EL (cell line): ENCODE measurements at regions not wholly inside any gene's neighbourhood (a gene's known extent, or its start where the extent isn't known, plus 50 kb on each side); places are given as distances from the start of the nearest gene placed in this dataset.
"Not testable (repeated sequence)": the region's sequence is repeated elsewhere in the genome, so short reads cannot be mapped to it uniquely, and the experiment has no call there.

ENCODE experiments used
- DNase-seq: peaks from one replicate; pipeline ENCODE4 v3.0.0-alpha.2; 2016

DNA sequence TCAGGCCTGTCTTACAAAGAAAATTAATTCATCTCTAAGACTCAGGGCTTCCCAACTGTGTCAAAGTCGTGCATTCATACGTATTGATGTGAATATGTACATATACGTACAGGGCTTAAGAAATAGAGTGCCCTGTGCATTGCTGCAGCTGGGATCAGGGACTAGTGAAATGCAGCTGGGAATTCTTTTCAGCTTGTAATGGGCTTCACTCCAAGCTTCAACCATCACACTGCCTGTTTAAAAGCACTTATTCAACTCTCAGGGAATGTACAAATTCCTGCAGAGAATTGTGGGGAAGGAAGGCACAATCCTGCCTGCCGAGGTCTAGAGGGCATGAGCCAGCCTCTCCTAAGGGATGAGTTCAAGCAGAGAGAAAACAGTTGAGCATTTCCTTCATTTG, 59.6 kb upstream of the MAN2A1 start:
- DNase-seq: no peak

GRCh38 chr5:109628591-109628990, 61.1 kb upstream of the MAN2A1 start:
- DNase-seq: no peak

- DNase-seq: not testable (repeated sequence)
Observed at GRCh38 chr5:109621266-109621665, 68.5 kb upstream of the MAN2A1 start.

GRCh38 chr5:109620651-109621050, 69.1 kb upstream of the MAN2A1 start:
- no peak for DNase-seq

DNA sequence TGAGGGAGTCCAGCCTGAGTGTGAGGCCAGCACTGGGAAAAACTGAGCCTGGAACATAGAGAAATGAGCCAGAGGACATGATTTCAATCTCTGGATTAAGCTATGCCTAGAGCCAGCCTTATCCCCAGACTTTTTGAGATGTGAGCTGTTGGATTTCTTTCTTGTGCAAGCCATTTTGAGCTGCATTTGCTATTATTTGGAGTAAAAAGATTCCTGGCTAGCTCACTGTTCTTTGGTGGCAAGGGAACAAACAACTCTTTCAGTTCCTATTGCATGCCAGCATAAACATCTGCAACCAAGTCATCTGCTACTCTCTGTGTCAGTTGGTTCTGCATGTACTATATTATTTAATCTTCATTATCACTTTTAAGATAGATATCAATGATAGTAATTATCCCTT, 70.1 kb upstream of the MAN2A1 start:
- no peak for DNase-seq

DNA sequence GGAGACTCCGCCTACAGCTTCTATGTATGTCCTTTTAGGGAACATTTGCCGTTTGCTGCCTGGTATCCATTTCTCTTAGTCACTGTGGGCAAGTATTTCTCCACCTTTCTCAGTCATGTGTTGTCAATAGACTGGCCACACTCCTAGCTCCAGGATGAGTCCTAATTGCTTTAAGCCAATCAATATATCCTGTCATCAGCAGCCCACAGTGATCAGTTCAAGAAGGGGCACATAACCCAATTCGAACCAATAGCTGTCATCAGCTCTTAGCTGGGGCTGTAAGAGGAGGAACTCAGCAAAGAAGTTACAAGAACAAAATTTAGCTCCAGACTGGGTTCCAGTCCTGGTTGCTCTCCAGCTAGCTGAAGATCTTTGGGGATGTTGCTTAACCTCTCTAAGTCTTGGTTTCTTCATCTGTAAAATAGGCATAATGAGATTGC, 70.7 kb upstream of the MAN2A1 start:
- no peak for DNase-seq

DNA sequence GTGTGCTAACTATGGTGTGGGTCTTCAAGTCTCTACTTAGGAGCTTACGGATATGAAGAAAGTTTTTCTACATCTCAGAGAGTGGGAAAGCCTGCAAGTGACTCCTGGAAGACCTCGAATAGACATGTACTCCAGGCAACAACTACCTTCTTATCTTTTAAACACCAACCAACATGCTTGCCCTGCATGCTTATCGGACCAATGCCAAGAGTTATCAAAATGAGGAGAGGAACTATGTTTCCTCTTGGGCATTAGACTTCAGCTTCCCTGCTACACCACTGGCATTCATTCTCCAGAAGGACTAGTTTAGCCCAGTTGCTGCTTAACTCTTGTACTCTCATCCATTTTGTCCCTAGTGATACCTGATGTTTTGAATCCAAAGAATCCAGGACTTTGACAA, 74.7 kb upstream of the MAN2A1 start:
- DNase-seq: no peak

DNA sequence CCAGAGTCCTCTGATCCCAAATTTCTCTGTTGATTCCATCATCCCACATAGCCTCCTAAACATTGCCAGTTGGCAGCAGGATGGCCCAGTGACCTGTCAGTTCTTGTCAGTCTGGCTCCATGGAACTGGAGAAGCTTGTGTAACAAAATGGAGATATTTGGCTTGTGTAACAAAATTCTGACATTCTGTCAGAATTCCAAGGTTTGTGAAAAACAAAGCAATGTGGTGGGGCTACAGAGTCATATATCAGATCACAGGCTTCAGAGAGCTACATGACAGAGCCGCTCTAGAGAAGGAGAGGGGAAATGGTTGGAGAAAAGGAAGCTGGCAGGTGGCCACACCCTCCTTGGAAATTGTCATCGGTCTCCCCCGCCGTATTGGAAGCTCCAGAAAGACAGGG, 75.4 kb upstream of the MAN2A1 start:
- DNase-seq: no peak

GRCh38 chr5:109612278-109612905, 77.3 kb upstream of the MAN2A1 start:
- no peak for DNase-seq

GRCh38 chr5:109611505-109611904, 78.2 kb upstream of the MAN2A1 start:
- no peak for DNase-seq

DNA sequence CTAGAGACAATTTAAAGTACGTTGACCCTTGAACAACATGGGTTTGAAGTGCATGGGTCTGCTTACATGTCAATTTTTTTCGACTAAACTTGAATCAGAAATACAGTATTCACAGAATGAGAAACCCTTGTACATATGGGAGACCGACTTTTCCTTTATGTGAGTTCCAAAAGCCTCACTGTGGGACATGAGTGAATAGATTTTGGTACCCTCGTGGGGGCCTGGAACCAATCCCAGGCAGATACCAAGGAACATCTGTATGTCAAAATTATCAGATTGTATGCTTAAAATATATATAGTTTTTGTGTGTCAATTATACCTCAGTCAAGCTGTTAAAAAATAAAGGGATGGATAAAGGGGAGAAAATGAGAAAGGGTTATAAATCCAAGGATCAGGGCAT, 78.7 kb upstream of the MAN2A1 start:
- no peak for DNase-seq

- DNase-seq: no peak
Observed at GRCh38 chr5:109610581-109610980, 79.1 kb upstream of the MAN2A1 start.

DNA sequence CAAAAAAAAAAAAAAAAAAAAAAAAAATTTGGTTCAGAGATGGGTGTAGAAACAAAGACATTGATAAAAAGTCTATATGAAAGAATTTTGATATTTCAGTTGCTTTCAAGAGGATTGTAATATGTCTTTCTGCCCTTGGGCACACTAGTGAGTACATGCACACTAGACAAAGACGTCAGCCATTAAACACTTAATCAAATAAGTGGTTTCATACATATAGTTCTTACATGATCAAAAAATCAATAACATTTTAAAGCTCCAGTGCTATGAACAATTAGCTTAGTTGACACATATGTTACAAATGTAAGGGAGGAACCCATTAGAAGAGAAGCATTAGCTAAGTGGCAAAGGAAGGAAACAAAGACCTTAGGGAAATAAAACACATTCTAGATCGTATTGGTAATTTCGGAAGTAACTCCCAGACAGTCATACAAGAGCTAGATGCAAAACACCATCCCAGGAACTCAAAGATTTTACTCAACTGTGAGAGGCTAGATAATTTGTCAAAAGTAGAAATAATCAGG, 84.5 kb upstream of the MAN2A1 start:
- DNase-seq: no peak

DNA sequence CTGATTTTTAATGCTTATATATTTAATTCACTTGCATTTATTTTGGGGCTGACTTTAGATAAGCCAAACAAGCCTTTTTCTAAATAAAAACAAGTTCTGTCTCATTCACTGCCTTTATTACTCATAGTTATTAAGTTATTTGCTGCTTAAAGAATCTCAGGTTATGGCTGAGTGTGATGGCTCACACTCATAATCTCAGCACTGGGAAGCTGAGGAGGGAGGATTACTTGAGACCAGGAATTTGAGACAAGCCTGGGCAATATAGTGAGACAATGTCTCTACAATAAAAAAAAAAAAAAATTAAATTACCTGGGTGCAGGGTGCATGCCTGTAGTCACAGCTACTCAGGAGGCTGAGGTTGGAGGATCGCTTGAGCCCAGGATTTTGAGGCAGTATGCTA, 85.0 kb upstream of the MAN2A1 start:
- no peak for DNase-seq

DNA sequence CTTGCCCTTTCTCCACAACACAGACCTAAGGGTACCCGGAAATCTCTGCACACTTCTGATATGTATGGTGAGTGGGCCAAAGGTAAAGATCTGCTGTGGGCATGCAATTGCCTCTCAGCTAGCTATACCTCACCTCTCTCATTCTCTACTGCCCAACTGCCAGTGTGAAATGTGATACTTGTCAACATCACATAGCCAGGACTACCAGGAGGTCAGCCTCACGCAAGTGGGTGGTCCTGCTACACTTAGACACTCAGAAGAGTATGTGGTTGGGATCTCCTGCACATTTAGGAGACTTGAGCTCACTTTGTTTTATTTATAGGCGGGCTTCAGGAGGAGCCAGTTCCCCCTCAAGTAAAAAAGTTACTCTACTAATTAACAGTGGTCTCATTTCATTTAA, 88.0 kb upstream of the MAN2A1 start:
- no peak for DNase-seq

- DNase-seq: no peak
Observed at GRCh38 chr5:109597893-109598292, 91.8 kb upstream of the MAN2A1 start.

GRCh38 chr5:109594217-109594616, 95.5 kb upstream of the MAN2A1 start:
- no peak for DNase-seq

DNA sequence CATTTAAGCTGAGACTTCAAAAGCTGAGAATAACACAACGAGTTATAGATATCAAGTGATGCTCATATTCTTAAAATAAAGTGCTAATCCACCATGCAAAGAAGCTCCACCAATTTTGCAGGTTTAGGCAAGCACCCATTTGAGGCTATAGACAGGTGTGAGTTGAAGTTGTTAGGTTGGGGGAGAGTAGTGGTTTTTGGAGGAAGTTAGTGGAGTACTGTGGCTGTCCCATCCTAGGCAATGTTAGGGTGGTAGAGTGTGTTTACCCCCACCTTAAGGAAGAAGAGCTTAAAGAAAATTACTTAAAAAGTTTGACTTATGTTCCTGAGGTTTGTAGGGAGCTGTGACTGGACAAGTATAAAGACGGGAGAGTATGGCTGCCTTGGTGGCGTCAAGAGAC, 98.9 kb upstream of the MAN2A1 start:
- DNase-seq: no peak

DNA sequence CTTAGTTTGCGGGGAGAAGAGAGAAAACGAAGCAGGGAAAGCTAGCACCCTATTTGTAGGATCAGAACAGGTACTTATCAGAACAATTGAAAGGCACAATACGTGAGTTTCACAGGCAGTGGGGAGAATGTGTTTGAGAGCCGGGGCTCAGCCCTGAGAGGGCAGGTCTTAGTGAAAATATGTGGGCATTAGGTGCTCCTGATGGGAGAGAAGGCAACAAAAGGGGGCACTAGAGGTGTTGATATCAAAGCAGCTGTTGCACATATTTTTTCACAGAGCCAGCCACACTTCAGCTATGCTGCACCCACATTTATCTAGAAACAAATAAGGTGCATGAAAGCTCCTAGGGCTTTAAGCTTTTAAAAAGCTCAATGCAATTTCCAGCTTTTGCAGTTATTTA, 99.7 kb upstream of the MAN2A1 start:
- DNase-seq: no peak

- DNase-seq: no peak
Observed at GRCh38 chr5:109589239-109589638, 100.5 kb upstream of the MAN2A1 start.

DNA sequence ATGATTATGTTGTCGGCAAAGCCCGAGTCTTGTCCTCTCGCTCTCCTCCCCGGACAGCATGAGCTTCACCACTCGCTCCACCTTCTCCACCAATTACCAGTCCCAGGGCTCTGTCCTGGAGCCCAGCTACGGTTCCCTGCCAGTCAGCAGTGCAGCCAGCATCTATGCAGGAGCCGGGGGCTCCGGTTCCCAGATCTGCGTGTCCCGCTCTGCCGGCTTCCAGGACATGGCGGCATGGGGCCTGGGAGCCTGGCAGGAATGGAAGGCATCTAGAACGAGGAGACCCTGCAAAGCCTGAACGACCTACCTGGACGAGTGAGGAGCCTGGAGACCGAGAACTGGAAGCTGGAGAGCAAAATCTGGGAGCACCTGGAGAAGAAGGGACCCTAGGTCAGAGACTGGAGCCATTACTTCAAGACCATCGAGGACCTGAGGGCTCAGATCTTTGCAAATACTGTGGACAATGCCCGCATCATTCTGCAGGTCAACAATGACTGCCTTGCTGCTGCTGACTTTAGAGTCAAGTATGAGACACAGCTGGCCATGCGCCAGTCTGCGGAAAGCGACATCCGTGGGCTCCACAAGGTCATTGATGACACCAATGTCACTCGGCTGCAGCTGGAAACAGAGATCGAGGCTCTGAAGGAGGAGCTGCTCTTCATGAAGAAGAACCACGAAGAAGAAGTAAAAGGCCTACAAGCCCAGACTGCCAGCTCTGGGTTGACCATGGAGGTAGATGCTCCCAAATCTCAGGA, 101.3 kb upstream of the MAN2A1 start:
- DNase-seq: no peak

DNA sequence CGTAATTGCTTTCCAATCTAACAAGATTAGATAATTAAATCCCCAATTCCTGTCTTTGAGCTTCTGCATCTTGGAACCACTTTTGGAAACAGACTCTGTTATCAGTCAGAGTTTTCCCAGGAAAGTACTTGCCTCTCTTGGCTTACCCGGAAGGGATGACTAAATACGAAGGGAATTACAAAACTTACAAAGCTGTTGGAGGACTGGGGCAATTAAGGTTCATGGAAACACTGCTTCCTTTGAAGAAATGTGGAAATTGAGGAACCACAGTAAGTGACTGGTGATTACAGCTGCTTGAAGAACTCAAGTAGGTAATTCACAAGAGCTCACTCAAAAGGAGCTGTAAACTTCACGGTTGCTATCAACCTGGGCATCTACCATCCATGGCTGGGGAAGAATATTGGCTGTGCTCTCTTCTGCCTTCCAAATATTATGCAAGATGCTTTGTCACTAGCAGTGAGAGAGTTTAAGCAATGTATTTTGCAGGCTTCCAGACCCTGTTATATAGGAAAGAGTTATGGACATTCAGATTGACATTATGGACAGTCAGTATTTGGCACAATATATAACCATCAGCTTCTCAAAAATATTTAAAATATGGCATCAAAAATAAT, 104.6 kb upstream of the MAN2A1 start:
- peak; percentile 46 for DNase-seq

DNA sequence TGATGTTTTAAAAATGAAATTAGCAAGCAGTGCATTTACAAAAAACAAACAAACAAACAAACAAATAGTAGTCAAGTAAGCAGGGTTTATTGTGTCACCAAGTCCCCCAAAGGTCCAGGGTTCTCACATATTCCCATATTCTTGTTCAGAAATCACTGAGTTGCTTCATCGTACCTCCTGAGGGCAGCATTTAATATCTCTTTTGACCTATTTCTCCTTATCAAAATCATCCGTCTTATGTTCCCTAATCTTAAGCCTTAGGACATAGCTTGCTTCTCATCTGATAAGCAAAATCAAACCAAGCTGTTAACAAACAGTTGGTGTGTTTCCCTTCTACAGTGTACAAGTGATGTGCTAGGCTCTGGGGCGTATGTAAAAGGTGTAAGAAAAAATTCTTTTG, 109.5 kb upstream of the MAN2A1 start:
- no peak for DNase-seq

- DNase-seq: no peak
Observed at GRCh38 chr5:109575506-109575905, 114.2 kb upstream of the MAN2A1 start.
